B cell (primary cell): ENCODE measurements at regions not wholly inside any gene's neighbourhood (a gene's known extent, or its start where the extent isn't known, plus 50 kb on each side); places are given as distances from the start of the nearest gene placed in this dataset.

Experiments used
- ATAC-seq: fragments of 200-7000 bp; cut with Tn5 transposase; one replicate; pipeline ENCODE4 v1.10.0; 2021; ENCODE audit warnings: low read depth, mild to moderate bottlenecking, moderate number of reproducible peaks, moderate library complexity
- CTCF ChIA-PET: fragments of 350-600 bp; sonication (Branson Sonifier 250); formaldehyde crosslinking; loops from one replicate; lab custom pipeline; 2021; ENCODE audit warnings: antibody characterized with exemption, inconsistent platforms; lab: Charles Lee
- POLR2A ChIA-PET: fragments of 350-600 bp; sonication (Branson Sonifier 250); formaldehyde crosslinking; loops from one replicate; lab custom pipeline; 2021; ENCODE audit warnings: antibody characterized with exemption; lab: Charles Lee
- DNase-seq: peaks from one replicate; pipeline ENCODE4 v3.0.0; 2013
- H2AFZ ChIP-seq: 2 replicates; pipeline ENCODE4 v1.6.1; 2012; ENCODE audit warnings: mild to moderate bottlenecking, low read depth, low read length; ENCODE audit not compliant: insufficient read depth, poor library complexity, severe bottlenecking
- H3K27ac ChIP-seq, 2 donors: 1 replicate in 1 of 2; 2 replicates in 1 of 2; pipeline ENCODE4 v1.5.1; 2012 to 2013; ENCODE audit warnings: low read length in 2 of 2, mild to moderate bottlenecking in 2 of 2, moderate library complexity in 1 of 2
- H3K27me3 ChIP-seq, 4 experiments: fragments of 200-600 bp in 1 of 4; sonication (generic) in 1 of 4; replicated peaks in 1 of 4; 1 replicate in 2 of 4; 2 replicates in 2 of 4; pipeline versions ENCODE4 v1.6.1 to v1.7.0; 2013 to 2016; ENCODE audit warnings: low read length in 3 of 4, mild to moderate bottlenecking in 2 of 4, mixed read lengths in 1 of 4, moderate library complexity in 1 of 4; ENCODE audit not compliant: insufficient read depth in 4 of 4, control insufficient read depth in 3 of 4; ENCODE audit errors: control extremely low read depth in 1 of 4
- H3K36me3 ChIP-seq, 2 experiments: replicated peaks in 1 of 2; 1 replicate in 1 of 2; 2 replicates in 1 of 2; pipeline versions ENCODE4 v1.6.1 to v1.7.1; 2013; ENCODE audit warnings: low read length in 1 of 2; ENCODE audit not compliant: insufficient read depth in 2 of 2, control insufficient read depth in 1 of 2; ENCODE audit errors: control extremely low read depth in 1 of 2, extremely low read depth in 1 of 2
- H3K4me1 ChIP-seq, 2 donors: fragments of 200-600 bp in 1 of 2; sonication (generic) in 1 of 2; 1 replicate in 1 of 2; 2 replicates in 1 of 2; pipeline versions ENCODE4 v1.5.1 to v1.6.1; 2013 to 2017; ENCODE audit warnings: low read length in 2 of 2; ENCODE audit not compliant: control insufficient read depth in 2 of 2, insufficient read depth in 2 of 2
- H3K4me2 ChIP-seq: replicated peaks from 2 replicates; pipeline ENCODE3; 2012; ENCODE audit warnings: mild to moderate bottlenecking, low read depth, low read length; ENCODE audit not compliant: poor library complexity, severe bottlenecking
- H3K4me3 ChIP-seq, 5 experiments: fragments of 200-600 bp in 1 of 5; sonication (generic) in 1 of 5; 1 replicate in 3 of 5; 2 replicates in 2 of 5; pipeline versions ENCODE4 v1.5.1 to v1.7.0; 2011 to 2016; ENCODE audit warnings: low read length in 4 of 5, mild to moderate bottlenecking in 4 of 5, low read depth in 2 of 5, control low read depth in 1 of 5, moderate library complexity in 1 of 5; ENCODE audit not compliant: insufficient read depth in 1 of 5; ENCODE audit errors: control extremely low read depth in 1 of 5, extremely low read depth in 1 of 5
- H3K79me2 ChIP-seq: fragments of 200-600 bp; sonication (generic); one replicate; pipeline ENCODE4 v1.6.0; 2016; ENCODE audit warnings: low read length; ENCODE audit not compliant: control insufficient read depth, insufficient read depth
- H3K9ac ChIP-seq: fragments of 200-600 bp; sonication (generic); 2 replicates; pipeline ENCODE4 v1.6.1; 2017; ENCODE audit warnings: mild to moderate bottlenecking, low read length, moderate library complexity
- H3K9me3 ChIP-seq, 3 donors: one replicate each; pipeline versions ENCODE4 v1.6.1 to v1.7.1; 2013; ENCODE audit warnings: low read length in 2 of 3; ENCODE audit not compliant: control insufficient read depth in 2 of 3, insufficient read depth in 1 of 3; ENCODE audit errors: control extremely low read depth in 1 of 3
- H4K20me1 ChIP-seq: 2 replicates; pipeline ENCODE4 v1.6.0; 2012; ENCODE audit warnings: mild to moderate bottlenecking, low read length; ENCODE audit not compliant: insufficient read depth, control insufficient read depth, poor library complexity, severe bottlenecking
- H3K27ac Mint-ChIP-seq: one replicate; pipeline ENCODE4 v1.8.0; 2021; ENCODE audit warnings: mixed read lengths
- H3K27me3 Mint-ChIP-seq: one replicate; pipeline ENCODE4 v1.8.0; 2021; ENCODE audit warnings: mixed read lengths
- H3K4me1 Mint-ChIP-seq: one replicate; pipeline ENCODE4 v1.8.0; 2021; ENCODE audit warnings: mixed read lengths
- H3K4me3 Mint-ChIP-seq: one replicate; pipeline ENCODE4 v1.8.0; 2021; ENCODE audit warnings: mixed read lengths
- H3K9me3 Mint-ChIP-seq: one replicate; pipeline ENCODE4 v1.8.0; 2022; ENCODE audit warnings: mixed read lengths; ENCODE audit not compliant: insufficient read depth
- CTCF ChIP-seq: fragments of 200-600 bp; IDR thresholded peaks from one replicate; pipeline ENCODE4 v1.8.0; 2022; ENCODE audit warnings: antibody characterized with exemption, mild to moderate bottlenecking
- EZH2 ChIP-seq: IDR thresholded peaks from 2 replicates; pipeline ENCODE4 v1.6.1; 2012; ENCODE audit warnings: borderline replicate concordance, low read depth, mild to moderate bottlenecking, moderate library complexity, low read length; ENCODE audit not compliant: insufficient read depth, poor library complexity, severe bottlenecking
- WGBS: methylation state at CpG from one replicate; pipeline ENCODE4 v1.1.5; 2013; ENCODE audit warnings: missing lambda C conversion rate; ENCODE audit not compliant: insufficient coverage; 5-methylcytosine and 5-hydroxymethylcytosine counted together
- intact Hi-C: fragments of 100-400 bp; cut with micrococcal nuclease; formaldehyde crosslinking; loops from one replicate; pipeline ENCODE4 v1.10.0; 2022

- CTCF ChIA-PET, result interaction anchor here (0.8 kb wide), 1 partner anchor 11 kb away, joined by 3 read pairs; no protein-coding TSS in a partner anchor
- no peak overlapping the region for H2AFZ ChIP-seq
- no peaks in the 10 kb centered on the region for H3K27me3 Mint-ChIP-seq
Measured at GRCh38 chr13:71274923-71275608, 591.9 kb downstream of the DACH1 start.

GRCh38 chr13:71261256-71261655, 605.7 kb downstream of the DACH1 start:
- ChIA-PET CTCF (no interaction called here), POLR2A (no interaction called here)
- WGBS, result no CpG with 5 or more reads among the region's 1 CpG
- intact Hi-C loops, result no loop called here
- Histone ChIP-seq H3K27me3 (no peaks in the 10 kb centered on the region), H3K4me3 (no peak overlapping the region), H3K4me2 (no peak overlapping the region), H3K27ac (no peak overlapping the region), H3K9me3 (no peaks in the 10 kb centered on the region), H4K20me1 (no peaks in the 10 kb centered on the region), H3K9ac (no peak overlapping the region), H2AFZ (no peak overlapping the region), H3K79me2 (no peaks in the 10 kb centered on the region), H3K36me3 (no peaks in the 10 kb centered on the region), H3K4me1 (no peaks in the 10 kb centered on the region)
- DNase-seq, result no peak
- ATAC-seq, result no peak
- H3K9me3 Mint-ChIP-seq, result no peaks in the 10 kb centered on the region
- TF ChIP-seq CTCF (no peak), EZH2 (no peak)
- H3K4me3 Mint-ChIP-seq, result no peak overlapping the region
- H3K4me1 Mint-ChIP-seq, result no peaks in the 10 kb centered on the region
- H3K27me3 Mint-ChIP-seq, result no peaks in the 10 kb centered on the region
- no peak overlapping the region for H3K27ac Mint-ChIP-seq

More at GRCh38 chr13:71274923-71275608, 591.9 kb downstream of the DACH1 start:
- no peak overlapping the region for H3K9ac ChIP-seq
- no peaks in the 10 kb centered on the region for H3K9me3 Mint-ChIP-seq
- no peaks in the 10 kb centered on the region for H3K27me3 ChIP-seq
- H3K27ac Mint-ChIP-seq, result no peak overlapping the region
- DNase-seq (no peak), ATAC-seq (no peak)
- H3K79me2 ChIP-seq, result no peaks in the 10 kb centered on the region
- WGBS, result no CpG with 5 or more reads among the region's 5 CpGs
- H3K9me3 ChIP-seq, result no peaks in the 10 kb centered on the region
- H3K4me2 ChIP-seq, result no peak overlapping the region
- intact Hi-C loops, result no loop called here
- H3K4me3 Mint-ChIP-seq, result no peak overlapping the region
- no peaks in the 10 kb centered on the region for H3K36me3 ChIP-seq
- TF ChIP-seq EZH2, result no peak
- no peak for TF ChIP-seq CTCF
- H3K27ac ChIP-seq, result no peak overlapping the region
- no peaks in the 10 kb centered on the region for H3K4me1 ChIP-seq
- H4K20me1 ChIP-seq, result no peaks in the 10 kb centered on the region
- H3K4me1 Mint-ChIP-seq, result no peaks in the 10 kb centered on the region
- H3K4me3 ChIP-seq, result no peak overlapping the region
- POLR2A ChIA-PET, result no interaction called here
